ENCODE measurements at regions not wholly inside any gene's neighbourhood (a gene's known extent, or its start where the extent isn't known, plus 50 kb on each side); places are given as distances from the start of the nearest gene placed in this dataset.

DNA sequence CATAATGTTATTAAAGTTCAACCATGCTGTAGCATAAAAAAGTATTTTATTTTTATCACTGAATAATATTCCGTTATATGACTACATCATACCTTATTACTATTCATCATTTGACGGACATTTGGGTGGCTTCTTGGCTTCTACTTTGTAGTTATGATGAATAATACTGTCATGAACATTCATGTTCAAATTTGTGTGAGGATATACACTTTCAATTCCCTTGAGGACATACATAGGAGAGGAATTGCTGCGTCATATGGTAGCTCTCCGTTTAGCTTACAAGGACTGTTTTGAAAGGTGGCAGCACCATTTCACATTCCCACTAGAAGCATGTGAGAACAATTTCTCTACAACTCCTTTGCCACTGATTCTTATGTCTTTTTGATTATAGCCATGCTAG is 910.8 kb upstream of the MIR17HG start:
- WGBS (ENCODE audit: low lambda C conversion rate, missing lambda C conversion rate): 93% methylated on average over 4 of the region's 4 CpGs
- DNase-seq (ENCODE audit: low spot score): no peak
- H3K4me1 ChIP-seq (ENCODE audit: insufficient read depth): no peaks in the 10 kb centered on the region

GRCh38 chr13:90438576-90438975 is 908.9 kb upstream of the MIR17HG start:
- H3K27ac ChIP-seq: no peak overlapping the region
- no peak overlapping the region for H3K4me3 ChIP-seq
- no peak overlapping the region for H2AFZ ChIP-seq
- no peak for DNase-seq (ENCODE audit: low spot score)
- H3K79me2 ChIP-seq: no peaks in the 10 kb centered on the region
- H3K27me3 ChIP-seq: no peaks in the 10 kb centered on the region
- no peaks in the 10 kb centered on the region for H3K4me1 ChIP-seq (ENCODE audit: insufficient read depth)
- no peaks in the 10 kb centered on the region for H3K9me2 ChIP-seq (replicated peaks; ENCODE audit: insufficient read depth)
- H3K4me2 ChIP-seq: no peak overlapping the region
- no peaks in the 10 kb centered on the region for H4K20me1 ChIP-seq (ENCODE audit: insufficient read depth, poor library complexity, severe bottlenecking)
- H3K9me3 ChIP-seq (ENCODE audit: low read depth): no peaks in the 10 kb centered on the region
- H3K36me3 ChIP-seq (replicated peaks; ENCODE audit: insufficient read depth, low read depth): no peaks in the 10 kb centered on the region
- TF ChIP-seq EZH2phosphoT487 (IDR thresholded peaks at IDR 0.05; ENCODE audit: low read depth, severe bottlenecking, unreplicated experiment): no peak
- no peak for TF ChIP-seq EZH2 (IDR thresholded peaks at IDR 0.05; ENCODE audit: borderline replicate concordance)
- TF ChIP-seq, protein P1, sequence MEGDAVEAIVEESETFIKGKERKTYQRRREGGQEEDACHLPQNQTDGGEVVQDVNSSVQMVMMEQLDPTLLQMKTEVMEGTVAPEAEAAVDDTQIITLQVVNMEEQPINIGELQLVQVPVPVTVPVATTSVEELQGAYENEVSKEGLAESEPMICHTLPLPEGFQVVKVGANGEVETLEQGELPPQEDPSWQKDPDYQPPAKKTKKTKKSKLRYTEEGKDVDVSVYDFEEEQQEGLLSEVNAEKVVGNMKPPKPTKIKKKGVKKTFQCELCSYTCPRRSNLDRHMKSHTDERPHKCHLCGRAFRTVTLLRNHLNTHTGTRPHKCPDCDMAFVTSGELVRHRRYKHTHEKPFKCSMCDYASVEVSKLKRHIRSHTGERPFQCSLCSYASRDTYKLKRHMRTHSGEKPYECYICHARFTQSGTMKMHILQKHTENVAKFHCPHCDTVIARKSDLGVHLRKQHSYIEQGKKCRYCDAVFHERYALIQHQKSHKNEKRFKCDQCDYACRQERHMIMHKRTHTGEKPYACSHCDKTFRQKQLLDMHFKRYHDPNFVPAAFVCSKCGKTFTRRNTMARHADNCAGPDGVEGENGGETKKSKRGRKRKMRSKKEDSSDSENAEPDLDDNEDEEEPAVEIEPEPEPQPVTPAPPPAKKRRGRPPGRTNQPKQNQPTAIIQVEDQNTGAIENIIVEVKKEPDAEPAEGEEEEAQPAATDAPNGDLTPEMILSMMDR (IDR thresholded peaks at IDR 0.05; ENCODE audit: poor library complexity): no peak
- 83% methylated on average over 3 of the region's 3 CpGs for WGBS (ENCODE audit: low lambda C conversion rate, missing lambda C conversion rate)

More for the DNA sequence above, 910.8 kb upstream of the MIR17HG start:
- no peak overlapping the region for H3K27ac ChIP-seq
- H2AFZ ChIP-seq: no peak overlapping the region
- H3K9me2 ChIP-seq (replicated peaks; ENCODE audit: insufficient read depth): no peaks in the 10 kb centered on the region
- H3K4me3 ChIP-seq: no peak overlapping the region
- no peaks in the 10 kb centered on the region for H3K27me3 ChIP-seq
- H3K9me3 ChIP-seq (ENCODE audit: low read depth): no peaks in the 10 kb centered on the region
- H3K79me2 ChIP-seq: no peaks in the 10 kb centered on the region
- H4K20me1 ChIP-seq (ENCODE audit: insufficient read depth, poor library complexity, severe bottlenecking): no peaks in the 10 kb centered on the region
- no peak for TF ChIP-seq EZH2phosphoT487 (IDR thresholded peaks at IDR 0.05; ENCODE audit: low read depth, severe bottlenecking, unreplicated experiment)
- TF ChIP-seq, protein P1 (IDR thresholded peaks at IDR 0.05; ENCODE audit: poor library complexity): no peak
- TF ChIP-seq EZH2 (IDR thresholded peaks at IDR 0.05; ENCODE audit: borderline replicate concordance): no peak
- H3K4me2 ChIP-seq: no peak overlapping the region
- no peaks in the 10 kb centered on the region for H3K36me3 ChIP-seq (replicated peaks; ENCODE audit: insufficient read depth, low read depth)

DNA sequence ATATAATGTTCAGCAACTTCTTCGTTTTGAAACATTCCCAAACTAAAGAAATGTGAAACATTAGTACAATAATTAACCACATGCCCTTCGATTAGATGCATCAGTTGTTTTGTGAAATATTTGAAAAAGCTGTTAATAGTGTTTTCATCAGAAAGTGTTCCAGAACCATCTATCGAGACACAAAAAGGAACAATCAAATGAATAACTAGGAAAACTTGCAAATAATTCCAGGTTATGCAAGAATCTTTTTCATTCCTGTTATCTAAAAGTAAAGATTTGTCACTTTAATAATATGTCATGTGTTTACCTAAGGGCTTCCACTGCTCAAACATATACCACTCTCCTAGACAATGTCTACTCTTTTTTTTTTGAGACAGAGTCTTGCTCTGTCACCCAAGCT is 904.2 kb upstream of the MIR17HG start:
- DNase-seq (ENCODE audit: low spot score): no peak
- TF ChIP-seq EZH2 (IDR thresholded peaks at IDR 0.05; ENCODE audit: borderline replicate concordance) (no peak), EZH2phosphoT487 (IDR thresholded peaks at IDR 0.05; ENCODE audit: low read depth, severe bottlenecking, unreplicated experiment) (no peak)
- TF ChIP-seq, protein P1 (IDR thresholded peaks at IDR 0.05; ENCODE audit: poor library complexity): no peak
- Histone ChIP-seq H3K9me3 (ENCODE audit: low read depth) (no peaks in the 10 kb centered on the region), H3K27me3 (no peaks in the 10 kb centered on the region), H3K79me2 (no peaks in the 10 kb centered on the region), H2AFZ (no peak overlapping the region), H3K4me3 (no peak overlapping the region), H4K20me1 (ENCODE audit: insufficient read depth, poor library complexity, severe bottlenecking) (no peaks in the 10 kb centered on the region), H3K4me1 (ENCODE audit: insufficient read depth) (no peaks in the 10 kb centered on the region), H3K4me2 (no peak overlapping the region), H3K27ac (no peak overlapping the region), H3K9me2 (replicated peaks; ENCODE audit: insufficient read depth) (no peaks in the 10 kb centered on the region), H3K36me3 (replicated peaks; ENCODE audit: insufficient read depth, low read depth) (no peaks in the 10 kb centered on the region)
- WGBS (ENCODE audit: low lambda C conversion rate, missing lambda C conversion rate): 78% methylated on average over 3 of the region's 3 CpGs

- Histone ChIP-seq H3K27me3 (no peaks in the 10 kb centered on the region), H3K9me2 (replicated peaks; ENCODE audit: insufficient read depth) (no peaks in the 10 kb centered on the region), H3K79me2 (no peaks in the 10 kb centered on the region), H3K4me3 (no peak overlapping the region), H3K36me3 (replicated peaks; ENCODE audit: insufficient read depth, low read depth) (no peaks in the 10 kb centered on the region), H3K27ac (no peak overlapping the region), H3K9me3 (ENCODE audit: low read depth) (no peaks in the 10 kb centered on the region), H3K4me1 (ENCODE audit: insufficient read depth) (no peaks in the 10 kb centered on the region), H3K4me2 (no peak overlapping the region), H4K20me1 (ENCODE audit: insufficient read depth, poor library complexity, severe bottlenecking) (no peaks in the 10 kb centered on the region), H2AFZ (no peak overlapping the region)
- 97% methylated on average over 1 of the region's 1 CpG for WGBS (ENCODE audit: low lambda C conversion rate, missing lambda C conversion rate)
- no peak for DNase-seq (ENCODE audit: low spot score)
- TF ChIP-seq EZH2 (IDR thresholded peaks at IDR 0.05; ENCODE audit: borderline replicate concordance) (no peak), EZH2phosphoT487 (IDR thresholded peaks at IDR 0.05; ENCODE audit: low read depth, severe bottlenecking, unreplicated experiment) (no peak)
- TF ChIP-seq, protein P1 (IDR thresholded peaks at IDR 0.05; ENCODE audit: poor library complexity): no peak
These were observed 903.3 kb upstream of the MIR17HG start for GRCh38 chr13:90444232-90444631.
